ENCODE measurements at regions not wholly inside any gene's neighbourhood (a gene's known extent, or its start where the extent isn't known, plus 50 kb on each side); places are given as distances from the start of the nearest gene placed in this dataset.

GRCh38 chrX:95101851-95102390, 1427.9 kb downstream of the FAM133A start (continued):
- TF ChIP-seq ZNF169 (tag by site-specific recombination; IDR thresholded peaks at IDR 0.05) (no peak), ZBTB1 (tag by site-specific recombination; IDR thresholded peaks at IDR 0.05) (no peak)

- Histone ChIP-seq H3K9me3 (ENCODE audit: control insufficient read depth, insufficient read depth, low read depth, low read length) (no peaks in the 10 kb centered on the region; the same call in 1 of the 2 replicates), H3K27ac (ENCODE audit: extremely low read depth, low read depth, low read length) (no peak overlapping the region), H3K4me1 (ENCODE audit: control insufficient read depth, insufficient read depth, low read length) (no peaks in the 10 kb centered on the region), H3K36me3 (ENCODE audit: control insufficient read depth in 2 of 2, insufficient read depth in 1 of 2, low read length in 2 of 2) (no peaks in the 10 kb centered on the region), H3K4me3 (ENCODE audit: low read depth, low read length) (no peak overlapping the region)
- ChIA-PET CTCF (interaction anchor here (0.6 to 0.7 kb wide), 3 partner anchors 8 to 1059 kb away, joined by 3 read pairs; no protein-coding TSS in a partner anchor), POLR2A (no interaction called here)
- TF ChIP-seq SP3 (tag by site-specific recombination; IDR thresholded peaks at IDR 0.05) (no peak), ZFP69B (tag by site-specific recombination; IDR thresholded peaks at IDR 0.05) (no peak), ZNF112 (tag by site-specific recombination; IDR thresholded peaks at IDR 0.05) (no peak), ZNF248 (tag by site-specific recombination; IDR thresholded peaks at IDR 0.05) (no peak), ZSCAN30 (tag by site-specific recombination; IDR thresholded peaks at IDR 0.05) (no peak), ZNF555 (tag by site-specific recombination; conservative IDR thresholded peaks at IDR 0.05) (no peak), ZSCAN4 (tag by site-specific recombination; IDR thresholded peaks at IDR 0.05) (no peak), ZNF174 (tag by site-specific recombination; IDR thresholded peaks at IDR 0.05) (no peak)
Observed at GRCh38 chrX:95117556-95117955, 1443.5 kb downstream of the FAM133A start.

- Histone ChIP-seq H3K9me3 (ENCODE audit: control insufficient read depth, insufficient read depth, low read depth, low read length) (no peaks in the 10 kb centered on the region), H3K4me3 (ENCODE audit: low read depth, low read length) (no peak overlapping the region), H3K36me3 (ENCODE audit: control insufficient read depth in 2 of 2, insufficient read depth in 1 of 2, low read length in 2 of 2) (no peaks in the 10 kb centered on the region), H3K4me1 (ENCODE audit: control insufficient read depth, insufficient read depth, low read length) (no peaks in the 10 kb centered on the region), H3K27ac (ENCODE audit: extremely low read depth, low read depth, low read length) (no peak overlapping the region)
- POLR2A ChIA-PET = no interaction called here
- TF ChIP-seq EGR2 (tag by site-specific recombination; IDR thresholded peaks at IDR 0.05; ENCODE audit: low read depth) (no peak), ZXDB (tag by site-specific recombination; IDR thresholded peaks at IDR 0.05) (no peak), ZNF488 (tag by site-specific recombination; IDR thresholded peaks at IDR 0.05) (no peak), MYNN (tag by site-specific recombination; IDR thresholded peaks at IDR 0.05; ENCODE audit: borderline replicate concordance) (no peak), HOXD13 (CRISPR knock-in tag; IDR thresholded peaks at IDR 0.05; ENCODE audit: borderline replicate concordance) (no peak), KLF8 (tag by site-specific recombination; IDR thresholded peaks at IDR 0.05) (no peak), ZIC2 (tag by site-specific recombination; IDR thresholded peaks at IDR 0.05) (no peak)
- CTCF ChIA-PET = interaction anchor here (0.6 kb wide), 1 partner anchor 227 kb away, joined by 3 read pairs; no protein-coding TSS in a partner anchor
Observed at GRCh38 chrX:95145848-95146490, 1472.0 kb downstream of the FAM133A start.

GRCh38 chrX:95152810-95153209, 1478.8 kb downstream of the FAM133A start:
- POLR2A ChIA-PET = no interaction called here
- Histone ChIP-seq H3K27ac (ENCODE audit: extremely low read depth, low read depth, low read length) (no peak overlapping the region), H3K9me3 (ENCODE audit: control insufficient read depth, insufficient read depth, low read depth, low read length) (no peaks in the 10 kb centered on the region), H3K36me3 (ENCODE audit: control insufficient read depth in 2 of 2, insufficient read depth in 1 of 2, low read length in 2 of 2) (no peaks in the 10 kb centered on the region), H3K4me1 (ENCODE audit: control insufficient read depth, insufficient read depth, low read length) (no peaks in the 10 kb centered on the region), H3K4me3 (ENCODE audit: low read depth, low read length) (no peak overlapping the region)
- CTCF ChIA-PET = no interaction called here
- TF ChIP-seq ZNF473 (tag by site-specific recombination; IDR thresholded peaks at IDR 0.05) = no peak

Measured in HEK293 (cell line).